Glomerular visceral epithelial cell (primary cell): ENCODE measurements at regions not wholly inside any gene's neighbourhood (a gene's known extent, or its start where the extent isn't known, plus 50 kb on each side); places are given as distances from the start of the nearest gene placed in this dataset.
"Not testable (repeated sequence)": the region's sequence is repeated elsewhere in the genome, so short reads cannot be mapped to it uniquely, and the experiment has no call there.

Source experiments
- DNase-seq: peaks from one replicate; pipeline ENCODE4 v3.0.0-alpha.2; 2016; ENCODE audit errors: extremely low spot score

- DNase-seq, result no peak
These were observed 80.0 kb upstream of the COL5A1 start for GRCh38 chr9:134561427-134562145.

GRCh38 chr9:134562146-134562849 is 79.3 kb upstream of the COL5A1 start:
- DNase-seq, result no peak

- DNase-seq, result no peak
These were observed 78.2 kb upstream of the COL5A1 start for GRCh38 chr9:134563397-134563796.

GRCh38 chr9:134564431-134565170 is 77.0 kb upstream of the COL5A1 start:
- no peak for DNase-seq

GRCh38 chr9:134565316-134565915 is 76.2 kb upstream of the COL5A1 start:
- DNase-seq, result no peak

GRCh38 chr9:134566196-134566847 is 75.3 kb upstream of the COL5A1 start:
- DNase-seq, result no peak

- DNase-seq, result no peak
These were observed 74.7 kb upstream of the COL5A1 start for GRCh38 chr9:134566936-134567335.

- DNase-seq, result no peak
These were observed 73.5 kb upstream of the COL5A1 start for GRCh38 chr9:134568116-134568515.

GRCh38 chr9:134568811-134569210 is 72.8 kb upstream of the COL5A1 start:
- no peak for DNase-seq

GRCh38 chr9:134569626-134570025 is 72.0 kb upstream of the COL5A1 start:
- no peak for DNase-seq

- no peak for DNase-seq
These were observed 71.4 kb upstream of the COL5A1 start for GRCh38 chr9:134570151-134570621.

- DNase-seq, result no peak
These were observed 70.8 kb upstream of the COL5A1 start for GRCh38 chr9:134570711-134571325.

GRCh38 chr9:134571326-134571931 is 70.2 kb upstream of the COL5A1 start:
- no peak for DNase-seq

GRCh38 chr9:134571946-134572917 is 69.4 kb upstream of the COL5A1 start:
- no peak for DNase-seq

- not testable (repeated sequence) for DNase-seq
These were observed 66.9 kb upstream of the COL5A1 start for GRCh38 chr9:134574686-134575085.

- DNase-seq, result no peak
These were observed 66.3 kb upstream of the COL5A1 start for GRCh38 chr9:134575103-134575900.

- DNase-seq, result no peak
These were observed 65.8 kb upstream of the COL5A1 start for GRCh38 chr9:134575901-134576176.

GRCh38 chr9:134585021-134585561 is 56.5 kb upstream of the COL5A1 start:
- DNase-seq, result no peak
